ENCODE measurements at regions not wholly inside any gene's neighbourhood (a gene's known extent, or its start where the extent isn't known, plus 50 kb on each side); places are given as distances from the start of the nearest gene placed in this dataset.
A peak's percentile ranks its signal among the peaks of the same experiment; 100 is the strongest.

DNA sequence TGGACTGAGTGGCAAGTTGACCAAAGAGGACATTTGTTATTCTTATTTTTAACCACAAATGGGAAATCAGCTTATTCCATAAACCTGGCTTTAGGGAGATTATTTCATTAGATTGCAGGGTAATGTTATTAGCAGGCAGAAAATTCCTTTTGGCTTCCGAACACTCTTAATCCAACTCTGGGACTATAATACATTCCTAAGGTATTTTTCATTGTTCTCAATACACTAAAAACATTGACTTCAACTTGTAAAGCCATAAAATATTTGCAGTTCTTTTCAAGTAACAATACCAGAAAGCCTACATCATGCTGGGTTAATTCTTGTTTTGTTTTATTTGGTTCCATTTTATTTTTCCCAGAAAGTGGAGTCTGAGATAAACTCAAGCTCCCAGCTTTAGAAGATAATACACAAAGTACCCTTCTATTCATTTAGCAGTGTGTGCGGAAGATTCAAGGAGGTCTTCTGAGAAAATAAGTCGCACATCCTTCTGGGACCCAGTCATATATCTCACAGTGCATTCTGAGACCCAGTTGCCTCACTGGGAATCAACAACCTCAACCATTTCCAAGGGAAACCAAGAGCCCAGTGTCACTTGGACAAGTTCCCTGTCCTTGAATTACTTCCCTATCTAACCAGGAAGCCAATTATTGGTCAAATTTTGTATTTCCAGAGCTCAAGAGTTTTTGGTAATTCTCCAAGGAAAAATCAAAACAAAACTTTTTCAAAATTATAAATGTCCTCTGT lies 389.6 kb upstream of the DYNLRB2 start:
- H3K36me3 ChIP-seq (ENCODE audit: control insufficient read depth in 2 of 2, insufficient read depth in 2 of 2, low read length in 2 of 2): no peaks in the 10 kb centered on the region
- H3K9ac ChIP-seq (ENCODE audit: low read depth in 1 of 2, low read length in 2 of 2): no peak overlapping the region
- no peak overlapping the region for H3K4me3 ChIP-seq (ENCODE audit: low read length in 2 of 2)
- H3K27ac ChIP-seq (ENCODE audit: low read depth in 2 of 2, low read length in 2 of 2): peak overlapping the region; percentile 45 to 67
- H3K9me3 ChIP-seq (ENCODE audit: control insufficient read depth in 2 of 2, low read length in 2 of 2): no peaks in the 10 kb centered on the region
- H3K4me1 ChIP-seq (ENCODE audit: control insufficient read depth in 2 of 2, insufficient read depth in 2 of 2, low read length in 2 of 2): peaks cover 10 to 12% of the 10 kb centered on the region in 2 donors
- H3K27me3 ChIP-seq (ENCODE audit: control insufficient read depth in 2 of 2, insufficient read depth in 2 of 2, low read length in 2 of 2): no peaks in the 10 kb centered on the region

- Histone ChIP-seq H3K36me3 (ENCODE audit: control insufficient read depth in 2 of 2, insufficient read depth in 2 of 2, low read length in 2 of 2) (no peaks in the 10 kb centered on the region), H3K9me3 (ENCODE audit: control insufficient read depth in 2 of 2, low read length in 2 of 2) (no peaks in the 10 kb centered on the region), H3K4me3 (ENCODE audit: low read length in 2 of 2) (no peak overlapping the region), H3K27ac (ENCODE audit: low read depth in 2 of 2, low read length in 2 of 2) (no peak overlapping the region), H3K4me1 (ENCODE audit: control insufficient read depth in 2 of 2, insufficient read depth in 2 of 2, low read length in 2 of 2) (peaks cover 10 to 12% of the 10 kb centered on the region in 2 donors), H3K27me3 (ENCODE audit: control insufficient read depth in 2 of 2, insufficient read depth in 2 of 2, low read length in 2 of 2) (no peaks in the 10 kb centered on the region), H3K9ac (ENCODE audit: low read depth in 1 of 2, low read length in 2 of 2) (no peak overlapping the region)
Measured at GRCh38 chr16:80148826-80149225, 392.0 kb upstream of the DYNLRB2 start.

- no peaks in the 10 kb centered on the region for H3K36me3 ChIP-seq (ENCODE audit: control insufficient read depth in 2 of 2, insufficient read depth in 2 of 2, low read length in 2 of 2)
- H3K27me3 ChIP-seq (ENCODE audit: control insufficient read depth in 2 of 2, insufficient read depth in 2 of 2, low read length in 2 of 2): no peaks in the 10 kb centered on the region
- H3K4me1 ChIP-seq (ENCODE audit: control insufficient read depth in 2 of 2, insufficient read depth in 2 of 2, low read length in 2 of 2): peaks cover 7 to 9% of the 10 kb centered on the region in 2 donors
- no peak overlapping the region for H3K4me3 ChIP-seq (ENCODE audit: low read length in 2 of 2)
- H3K27ac ChIP-seq (ENCODE audit: low read depth in 2 of 2, low read length in 2 of 2): no peak overlapping the region
- no peak overlapping the region for H3K9ac ChIP-seq (ENCODE audit: low read depth in 1 of 2, low read length in 2 of 2)
- H3K9me3 ChIP-seq (ENCODE audit: control insufficient read depth in 2 of 2, low read length in 2 of 2): no peaks in the 10 kb centered on the region
Measured at GRCh38 chr16:80147026-80147655, 393.7 kb upstream of the DYNLRB2 start.

DNA sequence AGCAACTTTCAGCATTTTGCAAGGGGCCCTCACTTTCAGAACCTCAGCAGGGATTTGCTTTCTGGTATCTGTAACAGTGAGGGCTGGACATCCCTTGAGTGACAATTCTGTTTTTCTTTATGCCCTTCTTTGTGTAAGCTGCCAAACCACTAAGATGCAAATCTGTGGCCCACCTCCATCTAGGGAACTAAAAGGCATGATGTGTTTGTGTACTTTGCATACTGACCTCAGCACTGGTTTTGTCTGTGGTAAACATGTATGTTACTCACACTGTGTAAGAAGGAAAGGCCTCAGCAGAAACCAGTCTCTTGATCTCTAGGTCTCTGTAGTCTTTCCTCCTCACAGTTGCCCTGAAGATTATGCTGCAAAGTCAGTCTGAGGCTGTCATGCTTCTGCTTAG lies 396.6 kb upstream of the DYNLRB2 start:
- no peak overlapping the region for H3K27ac ChIP-seq (ENCODE audit: low read depth in 2 of 2, low read length in 2 of 2)
- H3K4me1 ChIP-seq (ENCODE audit: control insufficient read depth in 2 of 2, insufficient read depth in 2 of 2, low read length in 2 of 2): no peaks in the 10 kb centered on the region
- no peak overlapping the region for H3K4me3 ChIP-seq (ENCODE audit: low read length in 2 of 2)
- H3K27me3 ChIP-seq (ENCODE audit: control insufficient read depth in 2 of 2, insufficient read depth in 2 of 2, low read length in 2 of 2): no peaks in the 10 kb centered on the region
- H3K9me3 ChIP-seq (ENCODE audit: control insufficient read depth in 2 of 2, low read length in 2 of 2): no peaks in the 10 kb centered on the region
- H3K9ac ChIP-seq (ENCODE audit: low read depth in 1 of 2, low read length in 2 of 2): no peak overlapping the region
- H3K36me3 ChIP-seq (ENCODE audit: control insufficient read depth in 2 of 2, insufficient read depth in 2 of 2, low read length in 2 of 2): no peaks in the 10 kb centered on the region

- Histone ChIP-seq H3K4me1 (ENCODE audit: control insufficient read depth in 2 of 2, insufficient read depth in 2 of 2, low read length in 2 of 2) (no peaks in the 10 kb centered on the region), H3K27ac (ENCODE audit: low read depth in 2 of 2, low read length in 2 of 2) (no peak overlapping the region), H3K9me3 (ENCODE audit: control insufficient read depth in 2 of 2, low read length in 2 of 2) (no peaks in the 10 kb centered on the region), H3K4me3 (ENCODE audit: low read length in 2 of 2) (no peak overlapping the region), H3K27me3 (ENCODE audit: control insufficient read depth in 2 of 2, insufficient read depth in 2 of 2, low read length in 2 of 2) (no peaks in the 10 kb centered on the region), H3K36me3 (ENCODE audit: control insufficient read depth in 2 of 2, insufficient read depth in 2 of 2, low read length in 2 of 2) (no peaks in the 10 kb centered on the region), H3K9ac (ENCODE audit: low read depth in 1 of 2, low read length in 2 of 2) (no peak overlapping the region)
Measured at GRCh38 chr16:80142940-80143339, 397.9 kb upstream of the DYNLRB2 start.

DNA sequence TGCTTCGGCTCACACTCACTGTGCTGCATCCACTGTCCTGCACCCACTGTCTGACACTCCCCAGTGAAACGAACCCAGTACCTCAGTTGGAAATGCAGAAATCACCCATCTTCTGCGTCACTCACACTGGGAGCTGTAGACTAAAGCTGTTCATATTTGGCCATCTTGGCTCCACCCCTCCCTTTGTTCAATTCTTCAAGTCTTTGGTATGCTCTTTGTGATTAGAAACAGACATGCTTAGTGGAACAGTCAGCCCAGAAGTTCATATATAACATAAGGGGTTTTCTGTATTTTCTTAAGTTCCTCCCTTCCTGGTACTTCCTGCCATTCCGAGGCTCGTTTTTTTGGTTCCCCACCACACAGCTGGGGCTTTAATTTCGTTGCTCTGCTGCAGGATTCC lies 398.5 kb upstream of the DYNLRB2 start:
- Histone ChIP-seq H3K9me3 (ENCODE audit: control insufficient read depth in 2 of 2, low read length in 2 of 2) (no peaks in the 10 kb centered on the region), H3K4me3 (ENCODE audit: low read length in 2 of 2) (no peak overlapping the region), H3K27ac (ENCODE audit: low read depth in 2 of 2, low read length in 2 of 2) (no peak overlapping the region), H3K27me3 (ENCODE audit: control insufficient read depth in 2 of 2, insufficient read depth in 2 of 2, low read length in 2 of 2) (no peaks in the 10 kb centered on the region), H3K36me3 (ENCODE audit: control insufficient read depth in 2 of 2, insufficient read depth in 2 of 2, low read length in 2 of 2) (no peaks in the 10 kb centered on the region), H3K4me1 (ENCODE audit: control insufficient read depth in 2 of 2, insufficient read depth in 2 of 2, low read length in 2 of 2) (no peaks in the 10 kb centered on the region), H3K9ac (ENCODE audit: low read depth in 1 of 2, low read length in 2 of 2) (no peak overlapping the region)

DNA sequence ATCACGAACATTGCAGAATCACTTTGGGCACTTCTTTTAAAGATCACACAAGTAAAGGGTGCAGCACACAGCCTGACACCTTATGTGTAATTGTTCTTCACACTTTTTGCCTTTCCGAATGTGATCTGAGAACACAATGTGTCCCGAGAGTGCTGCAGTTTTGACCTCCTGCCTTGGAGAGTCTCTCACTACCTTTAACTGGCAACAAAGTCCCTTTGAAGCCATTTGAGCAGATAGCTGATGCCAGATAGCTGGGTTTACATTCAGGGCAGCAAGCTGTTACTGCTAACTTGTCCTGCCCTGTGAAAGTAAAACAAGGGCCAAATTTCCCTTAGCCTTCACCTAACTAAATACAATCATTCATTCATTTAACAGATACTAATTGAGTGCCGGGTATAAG lies 411.0 kb upstream of the DYNLRB2 start:
- Histone ChIP-seq H3K36me3 (ENCODE audit: control insufficient read depth in 2 of 2, insufficient read depth in 2 of 2, low read length in 2 of 2) (no peaks in the 10 kb centered on the region), H3K27me3 (ENCODE audit: control insufficient read depth in 2 of 2, insufficient read depth in 2 of 2, low read length in 2 of 2) (no peaks in the 10 kb centered on the region), H3K4me3 (ENCODE audit: low read length in 2 of 2) (no peak overlapping the region), H3K9me3 (ENCODE audit: control insufficient read depth in 2 of 2, low read length in 2 of 2) (no peaks in the 10 kb centered on the region), H3K27ac (ENCODE audit: low read depth in 2 of 2, low read length in 2 of 2) (no peak overlapping the region), H3K9ac (ENCODE audit: low read depth in 1 of 2, low read length in 2 of 2) (no peak overlapping the region), H3K4me1 (ENCODE audit: control insufficient read depth in 2 of 2, insufficient read depth in 2 of 2, low read length in 2 of 2) (no peaks in the 10 kb centered on the region)

DNA sequence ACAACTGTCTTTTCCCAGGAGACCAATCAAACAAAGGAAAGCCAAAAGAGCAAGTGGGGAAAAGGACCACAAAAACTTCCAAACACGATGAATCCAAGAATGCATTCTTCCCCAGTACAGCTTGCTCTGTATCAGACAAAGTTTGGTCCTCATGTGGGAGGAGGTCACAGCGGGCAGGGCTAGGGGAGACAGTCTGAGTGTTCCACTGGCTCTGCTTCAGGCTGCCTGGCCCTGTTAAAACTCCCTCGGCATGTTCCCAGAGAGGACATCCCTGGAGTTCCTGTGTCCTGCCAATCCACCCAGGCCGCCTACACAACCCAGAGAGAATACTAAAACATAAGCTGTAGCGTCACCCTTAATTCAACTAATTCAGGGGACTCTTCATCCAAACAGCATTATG lies 415.1 kb upstream of the DYNLRB2 start:
- H3K9me3 ChIP-seq (ENCODE audit: control insufficient read depth in 2 of 2, low read length in 2 of 2): no peaks in the 10 kb centered on the region
- H3K27ac ChIP-seq (ENCODE audit: low read depth in 2 of 2, low read length in 2 of 2): no peak overlapping the region
- no peaks in the 10 kb centered on the region for H3K4me1 ChIP-seq (ENCODE audit: control insufficient read depth in 2 of 2, insufficient read depth in 2 of 2, low read length in 2 of 2)
- H3K36me3 ChIP-seq (ENCODE audit: control insufficient read depth in 2 of 2, insufficient read depth in 2 of 2, low read length in 2 of 2): no peaks in the 10 kb centered on the region
- H3K9ac ChIP-seq (ENCODE audit: low read depth in 1 of 2, low read length in 2 of 2): no peak overlapping the region
- H3K27me3 ChIP-seq (ENCODE audit: control insufficient read depth in 2 of 2, insufficient read depth in 2 of 2, low read length in 2 of 2): peaks cover 0 to 2% of the 10 kb centered on the region in 2 donors
- H3K4me3 ChIP-seq (ENCODE audit: low read length in 2 of 2): no peak overlapping the region

- no peak overlapping the region for H3K27ac ChIP-seq (ENCODE audit: low read depth in 2 of 2, low read length in 2 of 2)
- H3K27me3 ChIP-seq (ENCODE audit: control insufficient read depth in 2 of 2, insufficient read depth in 2 of 2, low read length in 2 of 2): peaks cover 0 to 2% of the 10 kb centered on the region in 2 donors
- no peaks in the 10 kb centered on the region for H3K4me1 ChIP-seq (ENCODE audit: control insufficient read depth in 2 of 2, insufficient read depth in 2 of 2, low read length in 2 of 2)
- no peaks in the 10 kb centered on the region for H3K9me3 ChIP-seq (ENCODE audit: control insufficient read depth in 2 of 2, low read length in 2 of 2)
- no peak overlapping the region for H3K4me3 ChIP-seq (ENCODE audit: low read length in 2 of 2)
- no peak overlapping the region for H3K9ac ChIP-seq (ENCODE audit: low read depth in 1 of 2, low read length in 2 of 2)
- H3K36me3 ChIP-seq (ENCODE audit: control insufficient read depth in 2 of 2, insufficient read depth in 2 of 2, low read length in 2 of 2): no peaks in the 10 kb centered on the region
Measured at GRCh38 chr16:80123189-80123588, 417.6 kb upstream of the DYNLRB2 start.

- Histone ChIP-seq H3K27me3 (ENCODE audit: control insufficient read depth in 2 of 2, insufficient read depth in 2 of 2, low read length in 2 of 2) (peaks cover 0 to 2% of the 10 kb centered on the region in 2 donors), H3K36me3 (ENCODE audit: control insufficient read depth in 2 of 2, insufficient read depth in 2 of 2, low read length in 2 of 2) (no peaks in the 10 kb centered on the region), H3K9ac (ENCODE audit: low read depth in 1 of 2, low read length in 2 of 2) (no peak overlapping the region), H3K4me3 (ENCODE audit: low read length in 2 of 2) (no peak overlapping the region), H3K27ac (ENCODE audit: low read depth in 2 of 2, low read length in 2 of 2) (no peak overlapping the region), H3K4me1 (ENCODE audit: control insufficient read depth in 2 of 2, insufficient read depth in 2 of 2, low read length in 2 of 2) (no peaks in the 10 kb centered on the region), H3K9me3 (ENCODE audit: control insufficient read depth in 2 of 2, low read length in 2 of 2) (no peaks in the 10 kb centered on the region)
Measured at GRCh38 chr16:80122115-80122514, 418.7 kb upstream of the DYNLRB2 start.

Measured in mucosa of rectum (tissue), 2 donors.